Endothelial cell of umbilical vein (primary cell): ENCODE measurements at regions not wholly inside any gene's neighbourhood (a gene's known extent, or its start where the extent isn't known, plus 50 kb on each side); places are given as distances from the start of the nearest gene placed in this dataset.

Experiments
- BruUV-seq: library from RNA; stranded (reverse); fragments of 400-500 nt; replicated peaks from 2 replicates; lab custom pipeline; 2021; lab: Mats Ljungman, UMichigan
- CTCF ChIA-PET: fragments of 300-600, 350-600 bp; sonication (Branson Sonifier 250); formaldehyde crosslinking; loops from one replicate; lab custom pipeline; 2021; ENCODE audit warnings: antibody characterized with exemption, inconsistent platforms; lab: Charles Lee
- POLR2A ChIA-PET: fragments of 300-600, 350-600 bp; sonication (Branson Sonifier 250); formaldehyde crosslinking; loops from one replicate; lab custom pipeline; 2021; ENCODE audit warnings: antibody characterized with exemption, inconsistent platforms; lab: Charles Lee
- DNase-seq: peaks from one replicate; pipeline ENCODE4 v3.0.0-alpha.2; 2011; ENCODE audit warnings: low read depth, low spot score
- FAIRE-seq: peaks from 2 replicates; lab custom pipeline; 2011; peaks lifted over from hg19 to GRCh38; lab: Jason Lieb, UNC
- H2AFZ ChIP-seq: 2 replicates; pipeline ENCODE4 v1.6.0; 2012; ENCODE audit warnings: low read depth, low read length, control low read depth, inconsistent platforms
- H3K27ac ChIP-seq: 2 replicates; pipeline ENCODE4 v1.5.1; 2011; ENCODE audit warnings: low read depth, mild to moderate bottlenecking, control low read depth, low read length, moderate library complexity; ENCODE audit not compliant: insufficient read depth
- H3K27me3 ChIP-seq, 2 experiments: 2 replicates each; pipeline versions ENCODE4 v1.6.0 to v1.6.1; 2011; ENCODE audit warnings: low read length in 2 of 2, mixed read lengths in 1 of 2; ENCODE audit not compliant: control insufficient read depth in 2 of 2, insufficient read depth in 2 of 2
- H3K36me3 ChIP-seq, 2 experiments: 2 replicates in 1 of 2; 3 replicates in 1 of 2; pipeline ENCODE4 v1.5.1; 2011; ENCODE audit warnings: low read length in 2 of 2, mild to moderate bottlenecking in 1 of 2, moderate library complexity in 1 of 2; ENCODE audit not compliant: control insufficient read depth in 2 of 2, insufficient read depth in 2 of 2; ENCODE audit errors: extremely low read depth in 1 of 2
- H3K4me1 ChIP-seq: 3 replicates; pipeline ENCODE4 v1.5.1; 2011; ENCODE audit warnings: mild to moderate bottlenecking, low read length; ENCODE audit not compliant: control insufficient read depth, insufficient read depth; ENCODE audit errors: extremely low read depth
- H3K4me2 ChIP-seq: 2 replicates; pipeline ENCODE4 v1.6.1; 2011; ENCODE audit warnings: low read length, control low read depth, mixed read lengths; ENCODE audit not compliant: insufficient read depth
- H3K4me3 ChIP-seq, 3 experiments: fragments of 200-600 bp in 1 of 3; sonication (generic), shearing (Covaris generic) in 1 of 3; replicated peaks in 1 of 3; 2 replicates each; pipeline ENCODE4 v1.5.1; 2011 to 2016; ENCODE audit warnings: control low read depth in 3 of 3, low read length in 3 of 3, mild to moderate bottlenecking in 2 of 3, inconsistent platforms in 1 of 3, low read depth in 1 of 3, moderate library complexity in 1 of 3; ENCODE audit not compliant: insufficient read depth in 1 of 3
- H3K79me2 ChIP-seq: 2 replicates; pipeline ENCODE4 v1.6.0; 2012; ENCODE audit warnings: low read length, inconsistent platforms; ENCODE audit not compliant: control insufficient read depth, insufficient read depth
- H3K9ac ChIP-seq: replicated peaks from 2 replicates; pipeline ENCODE3; 2011; ENCODE audit warnings: low read length, control low read depth; ENCODE audit not compliant: insufficient read depth; ENCODE audit errors: extremely low read depth
- H3K9me1 ChIP-seq: replicated peaks from 3 replicates; pipeline ENCODE4 v1.6.0; 2011; ENCODE audit warnings: mild to moderate bottlenecking, low read length; ENCODE audit not compliant: control insufficient read depth, insufficient read depth; ENCODE audit errors: extremely low read depth
- H3K9me3 ChIP-seq: replicated peaks from 2 replicates; pipeline ENCODE4 v1.5.1; 2012; ENCODE audit warnings: low read length, inconsistent platforms; ENCODE audit not compliant: control insufficient read depth, insufficient read depth
- H4K20me1 ChIP-seq: replicated peaks from 2 replicates; pipeline ENCODE3; 2011; ENCODE audit warnings: mild to moderate bottlenecking, low read length; ENCODE audit not compliant: control insufficient read depth, insufficient read depth; ENCODE audit errors: extremely low read depth
- CTCF ChIP-seq, 2 donors: IDR thresholded peaks; 1 replicate in 1 of 2; 2 replicates in 1 of 2; pipeline ENCODE4 v1.5.1; 2011; ENCODE audit warnings: low read length in 2 of 2, mild to moderate bottlenecking in 2 of 2, moderate library complexity in 2 of 2, control low read depth in 1 of 2, inconsistent platforms in 1 of 2, low read depth in 1 of 2; ENCODE audit not compliant: insufficient read depth in 1 of 2; ENCODE audit errors: extremely low read depth in 1 of 2
- EZH2 ChIP-seq: IDR thresholded peaks from 2 replicates; pipeline ENCODE4 v1.6.1; 2012; ENCODE audit warnings: borderline replicate concordance, low read depth, mild to moderate bottlenecking, moderate library complexity, low read length, inconsistent platforms; ENCODE audit not compliant: severe bottlenecking
- FOS ChIP-seq: IDR thresholded peaks from 2 replicates; pipeline ENCODE4 v1.6.1; 2011; ENCODE audit warnings: mild to moderate bottlenecking, low read length, moderate library complexity, borderline replicate concordance; ENCODE audit not compliant: insufficient read depth
- GATA2 ChIP-seq: IDR thresholded peaks from 2 replicates; pipeline ENCODE4 v1.7.0; 2011; ENCODE audit warnings: low read depth, mild to moderate bottlenecking, moderate library complexity, mixed read lengths, low read length; ENCODE audit not compliant: insufficient read length, insufficient read depth
- JUN ChIP-seq: IDR thresholded peaks from 2 replicates; pipeline ENCODE4 v1.6.1; 2011; ENCODE audit warnings: borderline replicate concordance, low read depth; ENCODE audit not compliant: insufficient read length, insufficient read depth
- MAX ChIP-seq: IDR thresholded peaks from 2 replicates; pipeline ENCODE4 v1.6.1; 2011; ENCODE audit not compliant: insufficient read depth, insufficient read length
- MYC ChIP-seq: IDR thresholded peaks from one replicate; pipeline ENCODE4 v1.6.1; 2011; ENCODE audit warnings: mild to moderate bottlenecking, low read depth, low read length
- POLR2A ChIP-seq: IDR thresholded peaks from 2 replicates; pipeline ENCODE4 v1.6.1; 2012; ENCODE audit warnings: low read depth, mild to moderate bottlenecking, control low read depth, low read length
- POLR2AphosphoS5 ChIP-seq: IDR thresholded peaks from 2 replicates; pipeline ENCODE4 v1.6.1; 2012; ENCODE audit warnings: low read depth, mild to moderate bottlenecking, control low read depth, low read length, moderate library complexity; ENCODE audit not compliant: insufficient read depth
- dilution Hi-C: fragments of 300-500 bp; cut with MboI; formaldehyde crosslinking; loops from one replicate; pipeline ENCODE4 v1.15.0; 2019; ENCODE audit warnings: low sequenced_read_pairs; ENCODE audit not compliant: extremely low pct_ligation_motif_present
- intact Hi-C: fragments of 100-400 bp; cut with micrococcal nuclease; formaldehyde crosslinking; loops from one replicate; pipeline ENCODE4 v1.10.0; 2022

- ChIA-PET POLR2A (no interaction called here), CTCF (no interaction called here)
- H3K36me3 ChIP-seq: no peaks in the 10 kb centered on the region
- H3K9me1 ChIP-seq: no peaks in the 10 kb centered on the region
- no peaks in the 10 kb centered on the region for H3K79me2 ChIP-seq
- no peak overlapping the region for H3K4me3 ChIP-seq
- no peak for TF ChIP-seq MYC
- no peak for TF ChIP-seq POLR2AphosphoS5
- TF ChIP-seq MAX: no peak
- no peak for TF ChIP-seq EZH2
- no peak for TF ChIP-seq CTCF (IDR thresholded peaks at IDR 0.05; ENCODE audit: extremely low read depth in 1 of 2, insufficient read depth in 1 of 2, low read depth in 1 of 2, low read length in 2 of 2)
- no peak for TF ChIP-seq GATA2
- TF ChIP-seq JUN: no peak
- TF ChIP-seq FOS: no peak
- no peak for TF ChIP-seq POLR2A
- FAIRE-seq (no peak), DNase-seq (no peak)
- H3K27ac ChIP-seq: no peak overlapping the region
- dilution Hi-C loops (no loop called here), intact Hi-C loops (no loop called here)
- no peaks in the 10 kb centered on the region for H3K27me3 ChIP-seq
- H3K4me1 ChIP-seq: no peaks in the 10 kb centered on the region
- no peaks in the 10 kb centered on the region for H4K20me1 ChIP-seq
- no peak overlapping the region for H3K4me2 ChIP-seq
- H2AFZ ChIP-seq: no peak overlapping the region
- no TSS peak for BruUV-seq
- no peak overlapping the region for H3K9ac ChIP-seq
- H3K9me3 ChIP-seq: peaks cover 2% of the 10 kb centered on the region
Measured at GRCh38 chr1:240667351-240667750, 55.4 kb upstream of the GREM2 start.
